NCI-H1436 (cell line): ENCODE measurements at regions not wholly inside any gene's neighbourhood (a gene's known extent, or its start where the extent isn't known, plus 50 kb on each side); places are given as distances from the start of the nearest gene placed in this dataset.
"Not testable (repeated sequence)": the region's sequence is repeated elsewhere in the genome, so short reads cannot be mapped to it uniquely, and the experiment has no call there.

Experiments
- DNase-seq: peaks from one replicate; lab custom pipeline; 2025; lab: John Stamatoyannopoulos, UW

DNA sequence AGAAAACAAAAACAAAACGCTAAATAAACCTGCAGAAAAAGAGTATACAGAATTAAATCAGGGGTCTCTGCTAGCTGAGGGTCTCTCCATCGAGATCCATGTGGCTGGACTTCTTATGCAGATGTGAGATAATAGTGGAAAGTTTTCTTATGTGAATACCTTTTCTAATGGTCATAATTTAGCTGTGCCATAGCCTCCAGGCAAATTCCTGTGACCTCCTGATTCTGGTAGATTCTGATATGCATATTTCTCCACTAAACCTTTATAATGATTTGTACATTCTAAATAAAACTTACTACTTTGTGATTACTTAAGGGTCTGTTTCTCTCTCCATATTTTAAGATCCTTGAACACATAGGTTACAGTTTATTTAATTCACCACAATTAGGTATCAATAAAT lies 1002.6 kb downstream of the GALC start:
- no peak for DNase-seq

DNA sequence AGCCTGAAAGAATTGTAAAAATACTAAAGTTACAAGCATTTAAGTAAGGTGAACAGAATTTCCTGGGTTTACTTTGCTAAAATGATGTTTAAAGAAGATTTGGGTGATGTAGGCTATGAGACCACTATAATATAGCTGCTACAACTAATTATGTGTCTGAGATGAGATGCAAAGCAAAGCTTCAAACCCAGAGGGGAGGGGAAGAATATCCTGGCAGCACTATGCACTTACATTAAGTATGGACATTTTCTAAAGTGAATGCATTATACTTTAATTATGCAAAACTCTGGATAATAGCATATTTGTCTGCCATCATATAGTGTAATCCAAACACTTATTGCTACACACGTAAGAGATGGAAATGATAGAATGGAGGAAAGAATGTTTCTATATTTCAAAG lies 1003.7 kb downstream of the GALC start:
- peak; percentile 53 for DNase-seq

DNA sequence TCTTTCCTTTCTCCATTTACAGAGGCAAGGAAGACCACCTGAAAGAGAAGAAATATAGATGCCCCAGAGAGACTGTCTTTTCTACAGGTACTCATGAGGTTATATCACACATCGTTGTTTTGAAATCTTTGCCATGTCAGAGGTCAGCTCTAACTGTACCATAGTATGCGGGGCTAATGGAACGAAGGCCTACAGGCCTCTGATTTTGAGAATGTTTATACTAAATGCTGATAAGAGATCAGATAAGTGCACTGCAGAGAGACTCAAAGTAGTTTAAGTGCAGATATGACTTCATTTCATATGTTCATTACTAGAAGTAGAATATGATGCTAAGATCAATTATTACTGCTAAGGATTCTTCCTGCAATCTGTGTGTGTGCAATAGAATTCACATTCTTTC lies 1005.0 kb downstream of the GALC start:
- no peak for DNase-seq

DNA sequence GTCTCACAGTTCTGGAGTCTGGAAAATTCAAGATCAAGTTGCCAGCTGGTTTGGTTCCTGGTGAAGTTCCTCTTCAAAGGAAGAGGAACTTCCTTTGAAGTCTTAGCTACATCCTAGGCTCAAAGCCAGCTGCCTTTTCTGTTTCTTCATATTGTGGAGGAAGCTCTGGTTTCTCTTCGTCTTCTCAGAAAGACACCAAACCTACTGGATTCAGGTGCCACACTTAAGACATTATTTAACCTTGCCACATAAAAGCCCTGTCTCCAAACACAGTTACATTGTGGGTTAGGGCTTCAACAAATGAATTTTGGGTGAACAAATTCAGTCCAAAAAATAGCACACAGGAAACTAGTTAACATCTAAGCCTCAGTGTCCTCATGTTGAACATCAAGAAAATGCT lies 1019.8 kb downstream of the GALC start:
- no peak for DNase-seq

DNA sequence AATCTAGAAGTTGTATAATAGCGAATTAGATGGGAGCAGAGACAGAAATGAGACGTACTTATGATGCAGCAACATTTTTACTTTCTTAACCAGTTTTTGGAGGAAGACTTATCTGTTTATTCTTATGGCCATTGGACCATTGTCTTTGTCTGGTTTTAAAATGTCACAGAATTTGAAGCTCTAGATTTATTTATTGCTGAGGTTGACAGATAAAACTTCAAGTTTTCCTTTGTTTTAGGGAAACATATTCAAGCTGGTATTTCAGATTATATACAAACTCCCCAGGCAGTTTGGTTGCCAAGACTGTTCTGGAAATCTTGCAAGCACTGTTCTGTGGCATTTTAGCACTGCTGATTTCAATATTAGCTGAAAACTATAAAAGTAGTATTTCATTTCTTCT lies 1021.7 kb downstream of the GALC start:
- DNase-seq = no peak

DNA sequence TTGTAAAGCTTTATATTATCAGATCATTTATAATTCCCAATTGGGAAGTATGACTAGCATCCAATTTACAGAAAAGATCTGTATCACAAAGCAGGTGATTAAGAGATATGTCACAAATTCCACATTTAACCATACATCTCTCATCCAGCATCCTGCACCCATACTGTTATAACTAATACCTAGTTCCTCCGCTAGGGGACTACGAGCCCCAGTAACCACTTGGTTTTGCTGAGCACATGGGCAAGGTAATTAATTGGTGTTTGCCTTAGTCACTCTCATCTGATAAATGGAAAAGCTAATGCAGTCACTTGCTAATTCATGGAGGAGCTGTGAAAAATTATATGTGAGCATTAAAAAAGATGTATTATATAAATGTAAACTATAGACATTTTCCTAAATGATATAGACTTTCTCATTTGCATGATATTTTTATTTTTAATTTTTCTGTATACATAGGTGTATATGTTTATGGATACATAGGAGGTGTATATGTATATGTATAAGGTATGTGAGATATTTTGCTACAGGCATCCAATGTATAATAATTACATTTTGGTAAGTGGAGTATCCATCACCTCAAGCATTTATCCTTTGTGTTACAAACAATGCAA lies 1031.8 kb downstream of the GALC start:
- DNase-seq = no peak

DNA sequence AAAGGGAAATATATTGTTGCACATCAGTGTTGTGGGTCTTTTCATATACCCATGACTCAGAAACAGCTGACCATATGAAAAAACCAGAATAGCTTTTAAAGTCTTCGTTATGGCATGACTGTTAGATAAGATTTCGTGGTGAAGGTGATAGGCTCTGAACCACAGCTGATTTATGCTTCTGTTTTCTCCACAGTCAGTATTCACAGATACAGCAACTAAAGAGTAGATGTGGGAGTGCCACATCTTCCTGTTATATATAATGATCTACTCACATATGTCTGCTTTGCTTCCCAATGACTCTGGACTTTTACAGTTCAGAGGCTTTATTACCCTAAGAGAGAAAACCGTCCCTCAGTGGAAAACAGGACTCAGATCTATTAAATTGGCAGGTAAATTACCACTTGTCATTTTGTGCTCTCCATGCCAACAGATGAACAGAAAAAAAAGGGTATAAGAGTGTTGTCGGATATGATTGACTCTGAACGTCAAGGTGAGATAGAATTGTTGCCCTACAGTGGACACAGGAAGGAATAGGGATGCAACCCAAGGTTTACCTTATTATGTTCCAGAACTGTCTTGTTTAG lies 1037.1 kb downstream of the GALC start:
- DNase-seq = no peak

DNA sequence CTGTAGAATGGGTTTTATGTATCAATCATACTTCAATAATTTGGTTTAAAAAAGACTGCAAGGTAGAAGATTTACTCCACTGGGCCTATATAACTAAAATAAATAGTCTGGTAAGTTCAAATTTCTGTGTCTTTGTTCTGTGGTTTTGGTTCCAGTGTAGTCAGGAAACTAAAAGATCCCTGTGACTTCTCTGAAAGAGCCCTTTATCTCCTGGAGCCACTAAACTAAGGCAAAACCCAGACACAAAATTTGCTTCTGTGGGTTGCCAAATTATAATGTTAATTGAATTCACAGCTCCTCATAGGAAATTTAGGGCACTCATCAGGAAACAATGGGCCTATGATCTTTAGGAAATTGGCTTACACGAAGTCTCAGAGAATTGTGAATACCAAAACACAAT lies 1038.4 kb downstream of the GALC start:
- DNase-seq = no peak

DNA sequence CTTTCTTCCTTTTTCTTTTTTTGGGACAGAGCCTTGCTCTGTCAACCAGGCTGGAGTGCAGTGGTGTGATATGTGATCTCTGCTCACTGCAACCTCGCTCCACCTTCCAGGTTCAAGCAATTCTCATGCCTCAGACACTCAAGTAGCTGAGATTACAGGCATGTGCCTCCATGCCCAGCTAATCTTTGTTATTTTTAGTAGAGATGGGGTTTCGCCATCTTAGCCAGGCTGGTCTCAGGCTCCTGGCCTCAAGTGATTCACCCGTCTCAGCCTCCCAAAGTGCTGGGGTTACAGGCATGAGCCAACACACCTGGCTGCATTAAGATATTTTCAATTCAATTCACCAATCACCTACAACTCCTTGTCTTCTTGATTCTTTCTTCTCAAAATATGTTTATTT lies 1046.5 kb downstream of the GALC start:
- DNase-seq = no peak

DNA sequence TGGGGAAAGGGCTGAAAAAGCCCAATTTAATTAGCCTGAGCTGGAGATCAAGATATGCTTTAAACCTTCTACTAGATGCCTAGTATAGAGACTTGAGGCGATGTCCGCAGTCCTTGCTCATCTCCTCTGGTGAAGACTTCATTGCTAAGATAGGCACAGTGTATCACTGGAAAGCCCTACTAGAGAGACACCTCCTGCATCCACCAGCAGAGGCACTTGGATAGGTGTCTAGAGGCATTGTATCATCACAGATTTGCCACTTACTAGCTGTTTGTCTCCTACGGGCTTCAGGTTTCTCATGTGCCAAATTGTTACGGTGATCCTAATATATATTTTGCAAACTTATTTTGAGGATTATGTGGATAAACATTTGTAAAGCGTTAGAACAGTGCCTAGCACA lies 1048.5 kb downstream of the GALC start:
- DNase-seq = no peak

DNA sequence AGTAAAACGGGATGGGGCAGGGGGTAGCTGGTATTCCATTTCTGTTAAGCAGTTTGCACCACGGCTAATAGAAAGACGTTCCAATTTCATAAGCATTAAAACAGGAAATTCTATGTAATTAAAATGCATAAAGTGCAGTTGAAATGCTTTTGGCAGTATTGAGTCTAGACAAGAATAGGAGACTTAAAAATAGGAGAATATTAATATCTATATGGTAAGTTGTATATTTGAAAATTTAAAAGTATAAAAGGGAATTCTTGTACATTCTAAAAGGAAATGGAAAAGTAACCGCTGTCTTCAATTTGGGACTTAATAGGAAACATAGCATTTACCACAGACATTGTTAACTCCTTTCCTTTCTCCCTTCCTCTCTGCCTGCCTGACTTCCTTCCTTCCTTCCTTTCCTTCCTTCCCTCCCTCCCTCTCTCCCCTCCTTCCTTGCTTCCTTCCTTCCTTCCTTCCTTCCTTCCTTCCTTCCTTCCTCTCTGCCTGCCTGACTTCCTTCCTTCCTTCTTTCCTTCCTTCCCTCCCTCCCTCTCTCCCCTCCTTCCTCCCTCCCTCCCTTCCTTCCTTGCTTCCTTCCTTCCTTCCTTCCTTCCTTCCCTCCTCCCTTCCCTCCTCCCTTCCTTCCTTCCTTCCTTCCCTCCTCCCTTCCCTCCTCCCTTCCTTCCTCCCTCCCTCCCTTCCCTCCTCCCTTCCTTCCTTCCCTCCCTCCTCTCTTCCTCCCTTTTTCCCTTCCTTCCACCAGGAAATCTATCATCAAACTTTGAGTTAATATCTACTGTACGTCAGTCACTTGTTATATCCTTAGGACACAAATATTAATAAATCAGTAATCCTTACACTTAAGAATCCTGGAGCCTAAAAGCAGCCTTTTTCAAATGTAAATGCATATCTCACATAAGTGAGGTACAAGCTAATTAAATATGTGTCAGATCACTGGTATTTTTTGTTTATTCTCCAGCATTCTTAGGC lies 1049.3 kb downstream of the GALC start:
- DNase-seq = no peak

DNA sequence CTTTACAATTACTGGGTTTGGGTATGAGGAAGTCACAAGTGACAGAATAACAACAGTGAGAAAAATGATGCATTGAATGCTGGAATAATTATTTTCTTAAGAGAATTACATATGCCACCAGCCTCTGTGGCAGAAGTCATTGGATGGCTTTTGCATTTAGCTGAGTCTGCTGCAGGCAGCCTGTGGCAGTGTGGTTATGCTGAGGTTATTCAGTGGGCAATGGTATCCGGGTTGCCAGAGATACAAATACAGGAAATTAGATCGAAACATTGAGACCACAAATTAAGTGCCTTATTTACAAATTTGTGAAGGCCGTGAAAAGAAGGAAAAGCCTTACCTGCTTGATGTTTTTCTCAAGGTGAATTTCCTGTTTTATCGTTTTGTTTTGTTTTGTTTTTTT lies 1050.0 kb downstream of the GALC start:
- no peak for DNase-seq

DNA sequence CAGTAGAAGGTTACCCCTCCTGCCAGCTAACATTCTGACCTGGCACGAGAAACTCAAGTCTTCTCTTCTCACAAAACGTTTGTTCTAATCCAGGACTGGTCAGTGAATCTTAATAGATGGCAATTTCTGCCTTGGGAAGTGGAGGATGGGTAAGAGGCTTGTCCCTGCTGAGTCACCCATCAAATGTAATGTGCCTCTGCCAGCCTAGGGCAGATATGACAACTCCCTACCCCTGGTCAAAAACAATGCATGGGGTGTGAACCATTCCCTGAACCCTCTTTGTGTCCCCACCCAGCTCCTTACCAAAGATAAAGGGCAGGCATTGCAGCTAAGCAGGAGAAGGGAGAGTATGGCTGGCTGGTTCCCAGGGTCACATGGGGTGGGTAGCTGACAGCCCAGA lies 1052.9 kb downstream of the GALC start:
- DNase-seq = no peak

DNA sequence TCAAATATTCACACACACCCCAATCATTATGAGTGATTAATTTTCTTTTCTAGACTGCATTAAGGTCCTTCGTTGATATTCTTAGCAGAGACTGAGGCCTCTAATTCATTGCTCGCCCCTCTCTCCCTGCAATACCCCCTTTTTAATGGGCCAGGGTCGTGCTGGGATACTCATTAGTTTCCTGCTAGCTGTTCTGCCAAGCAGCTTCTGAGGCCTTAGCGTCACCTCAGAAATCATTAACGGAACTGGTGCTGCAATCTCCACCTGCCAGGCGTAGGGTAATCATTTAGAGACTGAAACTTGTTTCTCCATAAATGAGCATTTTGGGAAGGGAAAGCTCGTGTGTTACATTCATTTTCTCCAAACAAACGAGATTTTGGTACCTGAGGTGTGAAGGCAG lies 1054.7 kb downstream of the GALC start:
- no peak for DNase-seq

DNA sequence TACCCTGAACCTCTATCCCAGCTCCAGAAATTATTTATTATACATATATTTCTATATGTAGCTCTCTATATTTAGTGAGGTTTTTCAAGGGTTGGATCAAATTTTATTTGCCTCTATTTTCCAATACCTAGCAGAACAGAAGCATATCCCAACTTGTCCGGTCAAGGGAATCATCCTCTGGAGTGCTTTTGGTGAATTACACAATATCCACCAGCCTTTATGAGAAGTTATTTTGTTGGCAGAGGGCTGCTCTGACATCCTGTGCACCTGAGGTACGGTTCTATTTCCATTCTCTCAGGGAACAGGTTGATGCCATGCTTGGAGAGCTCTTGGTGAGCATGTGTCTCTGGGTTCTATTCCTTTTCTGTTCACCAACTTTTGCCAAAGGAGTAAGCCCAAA lies 1056.4 kb downstream of the GALC start:
- DNase-seq = no peak

DNA sequence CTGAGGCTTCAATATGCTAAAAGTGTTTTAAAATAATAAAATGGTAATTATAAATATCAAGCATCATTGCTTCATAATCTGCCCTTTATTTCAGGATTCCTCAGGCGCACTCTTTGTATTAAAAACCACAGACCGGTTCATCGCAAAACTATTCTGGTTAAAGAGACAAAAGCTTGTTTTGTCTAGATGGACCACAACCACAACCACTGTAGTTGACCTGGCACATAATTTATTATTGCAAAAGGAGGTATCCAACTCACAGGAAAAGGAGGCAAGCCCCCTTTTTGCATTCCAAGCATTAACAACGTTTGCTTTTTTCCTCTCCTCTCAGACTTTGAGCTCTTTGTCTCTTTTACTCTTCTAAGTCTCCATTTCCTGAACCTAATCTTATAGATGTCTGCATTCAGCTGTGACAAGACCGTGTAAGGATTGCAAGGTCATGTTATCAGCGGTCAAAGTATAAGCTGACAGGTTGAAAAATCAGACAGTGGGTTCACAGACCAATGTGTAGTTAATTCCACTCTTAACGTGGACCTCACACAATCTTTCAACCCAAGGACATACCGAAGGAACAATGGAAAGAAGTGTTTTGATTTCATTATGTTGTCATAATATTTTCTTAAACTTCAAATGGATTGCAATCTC lies 1057.6 kb downstream of the GALC start:
- DNase-seq = no peak

DNA sequence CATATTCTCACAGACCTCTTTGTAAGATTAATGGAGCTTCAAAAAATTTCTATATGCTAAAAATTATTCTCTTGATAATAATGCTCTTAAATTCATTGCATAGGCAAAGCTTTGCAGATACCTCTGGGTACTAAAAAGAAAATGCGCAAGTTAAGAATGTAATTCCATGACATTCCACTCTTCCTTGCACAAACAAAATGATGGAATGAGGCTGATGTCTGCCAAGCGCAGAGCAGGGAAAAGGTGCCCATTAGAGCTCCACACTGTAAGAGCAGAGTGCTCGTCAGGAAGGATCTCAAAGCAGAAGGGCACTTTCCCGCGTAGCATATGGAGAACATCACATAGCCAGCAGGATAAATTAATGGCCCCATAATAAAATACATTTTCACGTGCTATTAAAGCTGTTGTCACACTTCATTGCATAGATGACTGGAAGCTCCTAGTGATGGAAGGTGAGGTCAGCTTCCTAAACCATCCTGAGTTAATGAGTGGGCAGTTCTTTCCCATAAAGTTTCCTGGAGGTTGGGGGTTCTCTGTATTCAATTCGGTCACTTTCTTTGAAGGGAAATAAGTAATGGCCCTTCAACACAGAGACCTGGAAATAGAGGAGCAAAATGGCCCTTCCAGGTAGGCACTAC lies 1058.9 kb downstream of the GALC start:
- DNase-seq = no peak

DNA sequence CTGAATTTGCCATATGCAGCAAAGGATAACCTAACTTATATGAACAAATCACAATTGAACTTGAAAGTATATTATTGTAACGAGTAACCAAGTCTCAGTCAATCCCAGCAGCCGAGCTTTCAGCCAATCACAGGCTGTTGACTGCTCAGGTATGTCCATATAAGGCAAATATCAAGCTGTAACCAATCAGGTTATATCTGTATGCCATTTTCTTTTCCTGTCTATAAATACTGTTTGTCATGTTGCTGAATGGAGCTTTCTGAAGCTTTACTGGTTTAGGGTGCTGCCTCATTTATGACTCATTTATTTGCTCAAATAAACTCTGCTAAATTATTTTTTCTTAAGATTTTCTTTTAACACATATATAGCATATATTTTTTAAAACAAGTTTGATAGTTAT lies 1059.5 kb downstream of the GALC start:
- no peak for DNase-seq

DNA sequence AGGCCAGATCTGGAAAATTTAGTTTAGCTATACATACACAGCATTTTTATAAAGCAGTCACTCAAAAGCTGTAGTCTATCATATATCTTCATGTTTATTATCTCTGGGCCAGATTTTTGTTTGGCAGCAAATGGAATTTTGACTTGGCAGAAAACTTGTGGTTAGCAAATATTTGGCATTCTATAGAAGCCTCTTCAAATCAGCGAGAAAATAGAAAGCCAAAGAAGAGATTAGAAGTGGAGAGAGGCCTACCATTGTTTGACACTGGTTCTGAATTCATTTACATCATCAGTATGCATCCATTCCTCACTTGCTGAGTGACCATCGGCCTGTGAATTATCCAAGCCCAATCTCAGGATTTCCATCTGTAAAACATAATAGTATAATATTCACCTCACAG lies 1077.6 kb downstream of the GALC start:
- DNase-seq = no peak

DNA sequence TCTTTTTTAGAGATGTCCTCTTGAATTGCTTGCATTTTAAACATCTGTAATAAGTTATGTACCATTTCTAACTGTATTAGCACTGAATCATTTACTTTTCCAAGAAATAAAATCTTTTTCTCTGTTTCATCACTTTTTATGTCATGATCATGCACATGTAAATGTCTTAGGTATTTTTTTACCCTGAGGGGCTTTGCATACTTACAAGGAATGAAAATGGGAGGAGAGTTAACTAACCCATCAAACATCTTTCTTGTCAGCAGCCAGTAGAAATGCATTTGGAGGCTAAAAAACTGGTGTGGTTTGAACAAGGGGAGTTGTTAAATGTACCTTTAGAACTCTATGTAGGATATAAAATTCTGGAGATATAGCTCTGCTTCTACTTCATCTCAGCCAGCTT lies 1080.3 kb downstream of the GALC start:
- no peak for DNase-seq

DNA sequence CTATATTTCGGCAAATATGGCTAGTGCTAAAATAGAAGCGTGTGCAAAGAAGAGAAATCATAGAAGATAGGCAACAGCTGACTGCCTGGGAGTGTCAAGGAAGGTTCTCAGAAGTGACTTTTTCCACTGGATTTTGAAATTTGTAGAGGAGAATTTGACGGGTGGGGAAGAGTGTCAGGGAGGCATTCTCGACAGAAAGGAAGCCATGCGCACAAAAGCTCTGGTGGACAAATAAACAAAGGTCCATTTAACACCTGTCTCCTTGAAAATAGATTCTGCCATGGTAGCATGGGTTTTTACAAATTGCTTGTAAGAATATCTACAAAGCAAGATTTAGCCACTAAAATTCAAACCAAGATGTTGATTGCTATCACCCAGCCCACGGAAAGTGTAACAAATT lies 1081.5 kb downstream of the GALC start:
- no peak for DNase-seq

DNA sequence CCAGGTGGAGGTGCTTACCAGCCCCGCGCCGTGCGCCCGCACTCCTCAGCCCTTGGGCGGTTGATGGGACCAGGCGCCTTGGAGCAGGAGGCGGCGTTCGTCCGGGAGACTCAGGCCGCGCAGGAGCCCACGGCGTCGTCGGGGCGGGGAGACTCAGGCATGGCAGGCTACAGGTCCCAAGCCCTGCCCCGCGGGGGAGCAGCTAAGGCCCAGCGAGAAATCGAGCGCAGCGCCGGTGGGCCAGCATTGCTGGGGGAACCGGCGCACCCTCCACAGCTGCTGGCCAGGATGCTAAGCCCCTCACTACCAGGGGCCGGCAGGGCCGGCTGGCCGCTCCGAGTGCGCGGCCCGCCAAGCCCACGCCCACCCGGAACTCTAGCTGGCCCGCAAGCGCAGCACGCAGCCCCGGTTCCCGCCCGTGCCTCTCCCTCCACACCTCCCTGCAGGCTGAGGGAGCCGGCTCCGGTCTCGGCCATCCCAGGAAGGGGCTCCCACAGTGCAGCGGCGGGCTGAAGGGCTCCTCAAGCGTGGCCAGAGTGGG lies 1087.5 kb downstream of the GALC start:
- not testable (repeated sequence) for DNase-seq
